GM23338 (cell line): ENCODE measurements at regions not wholly inside any gene's neighbourhood (a gene's known extent, or its start where the extent isn't known, plus 50 kb on each side); places are given as distances from the start of the nearest gene placed in this dataset.

Source experiments
- ATAC-seq: fragments of 200-7000 bp; cut with Tn5 transposase; 3 replicates; pipeline ENCODE4 v1.9.1; 2020
- DNase-seq: peaks from one replicate; pipeline ENCODE4 v3.0.0-alpha.2; 2015; ENCODE audit warnings: low spot score
- H2AFZ ChIP-seq: fragments of 200-600 bp; sonication (generic); 2 replicates; pipeline ENCODE4 v1.8.0; 2016; ENCODE audit warnings: antibody characterized with exemption, mild to moderate bottlenecking, moderate library complexity
- H3F3A ChIP-seq: fragments of 200-600 bp; sonication (generic); replicated peaks from 2 replicates; pipeline ENCODE4 v1.8.0; 2017; ENCODE audit warnings: antibody characterized with exemption, mixed run types, low read depth
- H3K27ac ChIP-seq: fragments of 200-600 bp; sonication (generic); 2 replicates; pipeline ENCODE4 v1.6.1; 2016; ENCODE audit warnings: low read depth
- H3K27me3 ChIP-seq: fragments of 200-600 bp; sonication (generic); 2 replicates; pipeline ENCODE4 v1.8.0; 2016; ENCODE audit warnings: mild to moderate bottlenecking, mixed run types, moderate library complexity; ENCODE audit not compliant: insufficient read depth
- H3K36me3 ChIP-seq: fragments of 200-600 bp; sonication (generic); 2 replicates; pipeline ENCODE4 v1.8.0; 2016; ENCODE audit warnings: mild to moderate bottlenecking; ENCODE audit not compliant: insufficient read depth
- H3K4me1 ChIP-seq: fragments of 200-600 bp; sonication (generic); 2 replicates; pipeline ENCODE4 v1.8.0; 2016; ENCODE audit warnings: mild to moderate bottlenecking, moderate library complexity; ENCODE audit not compliant: insufficient read depth
- H3K4me2 ChIP-seq: fragments of 200-600 bp; sonication (generic); 2 replicates; pipeline ENCODE4 v1.7.1; 2017; ENCODE audit warnings: mixed run types
- H3K4me3 ChIP-seq: fragments of 200-600 bp; sonication (generic); 2 replicates; pipeline ENCODE4 v1.6.1; 2016; ENCODE audit warnings: mixed run types
- H3K79me2 ChIP-seq: fragments of 200-600 bp; sonication (generic); replicated peaks from 2 replicates; pipeline ENCODE4 v1.8.0; 2017; ENCODE audit warnings: mild to moderate bottlenecking; ENCODE audit not compliant: insufficient read depth
- H3K9me2 ChIP-seq: fragments of 200-600 bp; sonication (generic); 2 replicates; pipeline ENCODE4 v1.8.0; 2017; ENCODE audit not compliant: insufficient read depth
- H4K20me1 ChIP-seq: fragments of 200-600 bp; sonication (generic); replicated peaks from 2 replicates; pipeline ENCODE4 v1.8.0; 2017; ENCODE audit warnings: mild to moderate bottlenecking; ENCODE audit not compliant: insufficient read depth
- H3K27ac Mint-ChIP-seq: 2 replicates; pipeline ENCODE4 v1.8.0; 2020; ENCODE audit warnings: inconsistent platforms, mild to moderate bottlenecking, moderate library complexity, mixed read lengths
- H3K27me3 Mint-ChIP-seq: 3 replicates; pipeline ENCODE4 v1.8.0; 2022; ENCODE audit warnings: low read depth, mild to moderate bottlenecking, moderate library complexity, mixed read lengths, inconsistent platforms; ENCODE audit not compliant: insufficient read depth, poor library complexity
- H3K36me3 Mint-ChIP-seq: 3 replicates; pipeline ENCODE4 v1.8.0; 2021; ENCODE audit warnings: low read depth, mild to moderate bottlenecking, inconsistent platforms, moderate library complexity, mixed read lengths
- H3K4me1 Mint-ChIP-seq: 3 replicates; pipeline ENCODE4 v1.8.0; 2020; ENCODE audit warnings: mild to moderate bottlenecking, inconsistent platforms, mixed read lengths
- H3K4me3 Mint-ChIP-seq: 3 replicates; pipeline ENCODE4 v1.8.0; 2021; ENCODE audit warnings: moderate library complexity, mild to moderate bottlenecking, inconsistent platforms, mixed read lengths
- H3K9me3 Mint-ChIP-seq: 3 replicates; pipeline ENCODE4 v1.8.0; 2020; ENCODE audit warnings: moderate library complexity, mild to moderate bottlenecking, inconsistent platforms, mixed read lengths
- CREB1 ChIP-seq: fragments of 250-450 bp; sonication (Bioruptor Pico); IDR thresholded peaks from 2 replicates; pipeline ENCODE4 v1.5.0; 2020; ENCODE audit warnings: low read depth, mild to moderate bottlenecking, moderate library complexity
- CTCF ChIP-seq, 2 experiments: fragments of 200-600 bp in 1 of 2; sonication (generic) in 1 of 2; conservative IDR thresholded peaks; 2 replicates each; pipeline versions ENCODE4 v1.5.1 to v1.6.1; 2016 to 2017; ENCODE audit warnings: antibody characterized with exemption in 2 of 2, low read depth in 2 of 2, mild to moderate bottlenecking in 2 of 2, moderate library complexity in 1 of 2
- EZH2 ChIP-seq: fragments of 200-600 bp; sonication (generic); IDR thresholded peaks from one replicate; pipeline ENCODE4 v1.8.0; 2017; ENCODE audit warnings: antibody characterized with exemption, mild to moderate bottlenecking, low read depth; ENCODE audit not compliant: unreplicated experiment
- EZH2phosphoT487 ChIP-seq: fragments of 200-600 bp; sonication (generic); IDR thresholded peaks from one replicate; pipeline ENCODE4 v1.8.1; 2018; ENCODE audit warnings: antibody characterized with exemption; ENCODE audit not compliant: unreplicated experiment
- JUNB ChIP-seq: IDR thresholded peaks from one replicate; pipeline ENCODE4 v1.6.1; 2016; ENCODE audit warnings: antibody characterized with exemption; ENCODE audit not compliant: unreplicated experiment
- NANOG ChIP-seq: IDR thresholded peaks from 2 replicates; pipeline ENCODE4 v1.6.1; 2016; ENCODE audit warnings: antibody characterized with exemption, borderline replicate concordance
- POLR2AphosphoS5 ChIP-seq: IDR thresholded peaks from 2 replicates; pipeline ENCODE4 v1.6.1; 2016; ENCODE audit warnings: antibody characterized with exemption, low read depth
- STAT1 ChIP-seq: IDR thresholded peaks from one replicate; pipeline ENCODE4 v1.6.1; 2016; ENCODE audit warnings: antibody characterized with exemption; ENCODE audit not compliant: unreplicated experiment
- ZNF114 ChIP-seq: fragments of 250-450 bp; sonication (Bioruptor Pico); IDR thresholded peaks from 2 replicates; pipeline ENCODE4 v1.5.0; 2020; ENCODE audit warnings: mild to moderate bottlenecking, moderate library complexity
- ZNF331 ChIP-seq: fragments of 250-450 bp; sonication (Bioruptor Pico); IDR thresholded peaks from 2 replicates; pipeline ENCODE4 v1.5.0; 2020; ENCODE audit warnings: low read depth, mild to moderate bottlenecking, moderate library complexity
- TF ChIP-seq, protein P1 (sequence below): fragments of 250-450 bp; sonication (Bioruptor Pico); IDR thresholded peaks from 2 replicates; pipeline ENCODE4 v1.5.0; 2020; ENCODE audit warnings: mild to moderate bottlenecking, moderate library complexity
- TF ChIP-seq, protein P2 (sequence below): IDR thresholded peaks from one replicate; pipeline ENCODE4 v1.6.1; 2018; ENCODE audit warnings: antibody characterized with exemption; ENCODE audit not compliant: unreplicated experiment
- TF ChIP-seq, protein P3 (sequence below): IDR thresholded peaks from 2 replicates; pipeline ENCODE4 v1.6.1; 2016; ENCODE audit warnings: antibody characterized with exemption

GRCh38 chr5:106488407-106488806 lies 1182.3 kb downstream of the EFNA5 start:
- Histone ChIP-seq H3K4me2 (no peak overlapping the region), H3K27ac (no peak overlapping the region), H3F3A (no peaks in the 10 kb centered on the region), H3K79me2 (no peaks in the 10 kb centered on the region), H3K36me3 (no peaks in the 10 kb centered on the region), H3K27me3 (no peaks in the 10 kb centered on the region), H2AFZ (no peak overlapping the region), H3K4me1 (no peaks in the 10 kb centered on the region), H3K9me2 (no peaks in the 10 kb centered on the region), H4K20me1 (no peaks in the 10 kb centered on the region), H3K4me3 (no peak overlapping the region)
- Mint-ChIP-seq H3K27ac (no peak overlapping the region), H3K4me1 (no peaks in the 10 kb centered on the region), H3K36me3 (no peaks in the 10 kb centered on the region), H3K4me3 (no peak overlapping the region), H3K27me3 (no peaks in the 10 kb centered on the region), H3K9me3 (no peaks in the 10 kb centered on the region)
- DNase-seq (no peak), ATAC-seq (no peak)
- TF ChIP-seq POLR2AphosphoS5 (no peak), EZH2phosphoT487 (no peak), CTCF (conservative IDR thresholded peaks at IDR 0.05; ENCODE audit: low read depth in 2 of 2) (no peak), ZNF114 (CRISPR knock-in tag) (no peak), NANOG (no peak), CREB1 (no peak), ZNF331 (CRISPR knock-in tag) (no peak), JUNB (no peak), STAT1 (no peak), EZH2 (no peak)
- TF ChIP-seq, protein P1, sequence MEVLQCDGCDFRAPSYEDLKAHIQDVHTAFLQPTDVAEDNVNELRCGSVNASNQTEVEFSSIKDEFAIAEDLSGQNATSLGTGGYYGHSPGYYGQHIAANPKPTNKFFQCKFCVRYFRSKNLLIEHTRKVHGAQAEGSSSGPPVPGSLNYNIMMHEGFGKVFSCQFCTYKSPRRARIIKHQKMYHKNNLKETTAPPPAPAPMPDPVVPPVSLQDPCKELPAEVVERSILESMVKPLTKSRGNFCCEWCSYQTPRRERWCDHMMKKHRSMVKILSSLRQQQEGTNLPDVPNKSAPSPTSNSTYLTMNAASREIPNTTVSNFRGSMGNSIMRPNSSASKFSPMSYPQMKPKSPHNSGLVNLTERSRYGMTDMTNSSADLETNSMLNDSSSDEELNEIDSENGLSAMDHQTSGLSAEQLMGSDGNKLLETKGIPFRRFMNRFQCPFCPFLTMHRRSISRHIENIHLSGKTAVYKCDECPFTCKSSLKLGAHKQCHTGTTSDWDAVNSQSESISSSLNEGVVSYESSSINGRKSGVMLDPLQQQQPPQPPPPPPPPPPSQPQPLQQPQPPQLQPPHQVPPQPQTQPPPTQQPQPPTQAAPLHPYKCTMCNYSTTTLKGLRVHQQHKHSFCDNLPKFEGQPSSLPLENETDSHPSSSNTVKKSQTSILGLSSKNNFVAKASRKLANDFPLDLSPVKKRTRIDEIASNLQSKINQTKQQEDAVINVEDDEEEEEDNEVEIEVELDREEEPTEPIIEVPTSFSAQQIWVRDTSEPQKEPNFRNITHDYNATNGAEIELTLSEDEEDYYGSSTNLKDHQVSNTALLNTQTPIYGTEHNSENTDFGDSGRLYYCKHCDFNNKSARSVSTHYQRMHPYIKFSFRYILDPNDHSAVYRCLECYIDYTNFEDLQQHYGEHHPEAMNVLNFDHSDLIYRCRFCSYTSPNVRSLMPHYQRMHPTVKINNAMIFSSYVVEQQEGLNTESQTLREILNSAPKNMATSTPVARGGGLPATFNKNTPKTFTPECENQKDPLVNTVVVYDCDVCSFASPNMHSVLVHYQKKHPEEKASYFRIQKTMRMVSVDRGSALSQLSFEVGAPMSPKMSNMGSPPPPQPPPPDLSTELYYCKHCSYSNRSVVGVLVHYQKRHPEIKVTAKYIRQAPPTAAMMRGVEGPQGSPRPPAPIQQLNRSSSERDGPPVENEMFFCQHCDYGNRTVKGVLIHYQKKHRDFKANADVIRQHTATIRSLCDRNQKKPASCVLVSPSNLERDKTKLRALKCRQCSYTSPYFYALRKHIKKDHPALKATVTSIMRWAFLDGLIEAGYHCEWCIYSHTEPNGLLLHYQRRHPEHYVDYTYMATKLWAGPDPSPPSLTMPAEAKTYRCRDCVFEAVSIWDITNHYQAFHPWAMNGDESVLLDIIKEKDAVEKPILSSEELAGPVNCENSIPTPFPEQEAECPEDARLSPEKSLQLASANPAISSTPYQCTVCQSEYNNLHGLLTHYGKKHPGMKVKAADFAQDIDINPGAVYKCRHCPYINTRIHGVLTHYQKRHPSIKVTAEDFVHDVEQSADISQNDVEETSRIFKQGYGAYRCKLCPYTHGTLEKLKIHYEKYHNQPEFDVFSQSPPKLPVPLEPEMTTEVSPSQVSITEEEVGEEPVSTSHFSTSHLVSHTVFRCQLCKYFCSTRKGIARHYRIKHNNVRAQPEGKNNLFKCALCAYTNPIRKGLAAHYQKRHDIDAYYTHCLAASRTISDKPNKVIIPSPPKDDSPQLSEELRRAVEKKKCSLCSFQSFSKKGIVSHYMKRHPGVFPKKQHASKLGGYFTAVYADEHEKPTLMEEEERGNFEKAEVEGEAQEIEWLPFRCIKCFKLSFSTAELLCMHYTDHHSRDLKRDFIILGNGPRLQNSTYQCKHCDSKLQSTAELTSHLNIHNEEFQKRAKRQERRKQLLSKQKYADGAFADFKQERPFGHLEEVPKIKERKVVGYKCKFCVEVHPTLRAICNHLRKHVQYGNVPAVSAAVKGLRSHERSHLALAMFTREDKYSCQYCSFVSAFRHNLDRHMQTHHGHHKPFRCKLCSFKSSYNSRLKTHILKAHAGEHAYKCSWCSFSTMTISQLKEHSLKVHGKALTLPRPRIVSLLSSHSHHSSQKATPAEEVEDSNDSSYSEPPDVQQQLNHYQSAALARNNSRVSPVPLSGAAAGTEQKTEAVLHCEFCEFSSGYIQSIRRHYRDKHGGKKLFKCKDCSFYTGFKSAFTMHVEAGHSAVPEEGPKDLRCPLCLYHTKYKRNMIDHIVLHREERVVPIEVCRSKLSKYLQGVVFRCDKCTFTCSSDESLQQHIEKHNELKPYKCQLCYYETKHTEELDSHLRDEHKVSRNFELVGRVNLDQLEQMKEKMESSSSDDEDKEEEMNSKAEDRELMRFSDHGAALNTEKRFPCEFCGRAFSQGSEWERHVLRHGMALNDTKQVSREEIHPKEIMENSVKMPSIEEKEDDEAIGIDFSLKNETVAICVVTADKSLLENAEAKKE (CRISPR knock-in tag), result no peak
- TF ChIP-seq, protein P2, sequence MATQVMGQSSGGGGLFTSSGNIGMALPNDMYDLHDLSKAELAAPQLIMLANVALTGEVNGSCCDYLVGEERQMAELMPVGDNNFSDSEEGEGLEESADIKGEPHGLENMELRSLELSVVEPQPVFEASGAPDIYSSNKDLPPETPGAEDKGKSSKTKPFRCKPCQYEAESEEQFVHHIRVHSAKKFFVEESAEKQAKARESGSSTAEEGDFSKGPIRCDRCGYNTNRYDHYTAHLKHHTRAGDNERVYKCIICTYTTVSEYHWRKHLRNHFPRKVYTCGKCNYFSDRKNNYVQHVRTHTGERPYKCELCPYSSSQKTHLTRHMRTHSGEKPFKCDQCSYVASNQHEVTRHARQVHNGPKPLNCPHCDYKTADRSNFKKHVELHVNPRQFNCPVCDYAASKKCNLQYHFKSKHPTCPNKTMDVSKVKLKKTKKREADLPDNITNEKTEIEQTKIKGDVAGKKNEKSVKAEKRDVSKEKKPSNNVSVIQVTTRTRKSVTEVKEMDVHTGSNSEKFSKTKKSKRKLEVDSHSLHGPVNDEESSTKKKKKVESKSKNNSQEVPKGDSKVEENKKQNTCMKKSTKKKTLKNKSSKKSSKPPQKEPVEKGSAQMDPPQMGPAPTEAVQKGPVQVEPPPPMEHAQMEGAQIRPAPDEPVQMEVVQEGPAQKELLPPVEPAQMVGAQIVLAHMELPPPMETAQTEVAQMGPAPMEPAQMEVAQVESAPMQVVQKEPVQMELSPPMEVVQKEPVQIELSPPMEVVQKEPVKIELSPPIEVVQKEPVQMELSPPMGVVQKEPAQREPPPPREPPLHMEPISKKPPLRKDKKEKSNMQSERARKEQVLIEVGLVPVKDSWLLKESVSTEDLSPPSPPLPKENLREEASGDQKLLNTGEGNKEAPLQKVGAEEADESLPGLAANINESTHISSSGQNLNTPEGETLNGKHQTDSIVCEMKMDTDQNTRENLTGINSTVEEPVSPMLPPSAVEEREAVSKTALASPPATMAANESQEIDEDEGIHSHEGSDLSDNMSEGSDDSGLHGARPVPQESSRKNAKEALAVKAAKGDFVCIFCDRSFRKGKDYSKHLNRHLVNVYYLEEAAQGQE, result no peak
- TF ChIP-seq, protein P3, sequence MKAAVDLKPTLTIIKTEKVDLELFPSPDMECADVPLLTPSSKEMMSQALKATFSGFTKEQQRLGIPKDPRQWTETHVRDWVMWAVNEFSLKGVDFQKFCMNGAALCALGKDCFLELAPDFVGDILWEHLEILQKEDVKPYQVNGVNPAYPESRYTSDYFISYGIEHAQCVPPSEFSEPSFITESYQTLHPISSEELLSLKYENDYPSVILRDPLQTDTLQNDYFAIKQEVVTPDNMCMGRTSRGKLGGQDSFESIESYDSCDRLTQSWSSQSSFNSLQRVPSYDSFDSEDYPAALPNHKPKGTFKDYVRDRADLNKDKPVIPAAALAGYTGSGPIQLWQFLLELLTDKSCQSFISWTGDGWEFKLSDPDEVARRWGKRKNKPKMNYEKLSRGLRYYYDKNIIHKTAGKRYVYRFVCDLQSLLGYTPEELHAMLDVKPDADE, result no peak
